HEK293T (cell line): ENCODE measurements at regions not wholly inside any gene's neighbourhood (a gene's known extent, or its start where the extent isn't known, plus 50 kb on each side); places are given as distances from the start of the nearest gene placed in this dataset.

Source experiments
- CTCF ChIA-PET: fragments of 350-600 bp; formaldehyde crosslinking; extraction: SDS; loops from one replicate; lab custom pipeline; 2021; ENCODE audit warnings: antibody characterized with exemption, inconsistent platforms; lab: Yijun Ruan, JAX
- POLR2A ChIA-PET: fragments of 350-600 bp; formaldehyde crosslinking; extraction: SDS; loops from one replicate; lab custom pipeline; 2020; ENCODE audit warnings: antibody characterized with exemption, inconsistent platforms; lab: Yijun Ruan, JAX
- DNase-seq: peaks from one replicate; pipeline ENCODE4 v3.0.0; 2012; ENCODE audit warnings: mixed read lengths; ENCODE audit errors: extremely low spot score
- ARNT ChIP-seq: fragments of 450-650 bp; IDR thresholded peaks from 2 replicates; pipeline ENCODE4 v1.6.1; 2017; ENCODE audit warnings: mild to moderate bottlenecking
- BHLHE40 ChIP-seq: fragments of 450-650 bp; IDR thresholded peaks from 2 replicates; pipeline ENCODE4 v1.6.1; 2016; ENCODE audit warnings: mild to moderate bottlenecking, moderate library complexity, borderline replicate concordance
- CTBP1 ChIP-seq: fragments of 450-650 bp; IDR thresholded peaks from 2 replicates; pipeline ENCODE4 v1.6.1; 2016; ENCODE audit warnings: borderline replicate concordance
- ELF4 ChIP-seq: fragments of 450-650 bp; IDR thresholded peaks from 2 replicates; pipeline ENCODE4 v1.6.1; 2017; ENCODE audit warnings: antibody characterized with exemption
- FOXA1 ChIP-seq: fragments of 450-650 bp; IDR thresholded peaks from 2 replicates; pipeline ENCODE4 v1.6.1; 2016; ENCODE audit warnings: mild to moderate bottlenecking
- FOXK2 ChIP-seq: fragments of 450-650 bp; IDR thresholded peaks from 2 replicates; pipeline ENCODE4 v1.6.1; 2016; ENCODE audit warnings: mild to moderate bottlenecking
- FOXM1 ChIP-seq: fragments of 450-650 bp; IDR thresholded peaks from 2 replicates; pipeline ENCODE4 v1.6.1; 2017; ENCODE audit warnings: mild to moderate bottlenecking, borderline replicate concordance
- HDGF ChIP-seq: fragments of 450-650 bp; IDR thresholded peaks from 2 replicates; pipeline ENCODE4 v1.6.1; 2017; ENCODE audit warnings: antibody characterized with exemption, borderline replicate concordance
- L3MBTL2 ChIP-seq: fragments of 450-650 bp; conservative IDR thresholded peaks from 2 replicates; pipeline ENCODE4 v1.6.1; 2016; ENCODE audit warnings: mild to moderate bottlenecking
- LEF1 ChIP-seq: fragments of 450-650 bp; IDR thresholded peaks from 2 replicates; pipeline ENCODE4 v1.6.1; 2017; ENCODE audit warnings: mild to moderate bottlenecking, borderline replicate concordance
- NFRKB ChIP-seq: fragments of 450-650 bp; IDR thresholded peaks from 2 replicates; pipeline ENCODE4 v1.6.1; 2016; ENCODE audit warnings: mild to moderate bottlenecking, moderate library complexity
- SP1 ChIP-seq: fragments of 450-650 bp; IDR thresholded peaks from 2 replicates; pipeline ENCODE4 v1.6.1; 2017
- SUZ12 ChIP-seq: fragments of 450-650 bp; IDR thresholded peaks from 2 replicates; pipeline ENCODE4 v1.6.1; 2016; ENCODE audit warnings: mild to moderate bottlenecking
- TARDBP ChIP-seq: fragments of 450-650 bp; IDR thresholded peaks from 2 replicates; pipeline ENCODE4 v1.6.1; 2016
- ZNF384 ChIP-seq: fragments of 450-650 bp; IDR thresholded peaks from 2 replicates; pipeline ENCODE4 v1.6.1; 2016
- TF ChIP-seq, protein P1 (sequence below): fragments of 450-650 bp; IDR thresholded peaks from 2 replicates; pipeline ENCODE4 v1.6.1; 2016

DNA sequence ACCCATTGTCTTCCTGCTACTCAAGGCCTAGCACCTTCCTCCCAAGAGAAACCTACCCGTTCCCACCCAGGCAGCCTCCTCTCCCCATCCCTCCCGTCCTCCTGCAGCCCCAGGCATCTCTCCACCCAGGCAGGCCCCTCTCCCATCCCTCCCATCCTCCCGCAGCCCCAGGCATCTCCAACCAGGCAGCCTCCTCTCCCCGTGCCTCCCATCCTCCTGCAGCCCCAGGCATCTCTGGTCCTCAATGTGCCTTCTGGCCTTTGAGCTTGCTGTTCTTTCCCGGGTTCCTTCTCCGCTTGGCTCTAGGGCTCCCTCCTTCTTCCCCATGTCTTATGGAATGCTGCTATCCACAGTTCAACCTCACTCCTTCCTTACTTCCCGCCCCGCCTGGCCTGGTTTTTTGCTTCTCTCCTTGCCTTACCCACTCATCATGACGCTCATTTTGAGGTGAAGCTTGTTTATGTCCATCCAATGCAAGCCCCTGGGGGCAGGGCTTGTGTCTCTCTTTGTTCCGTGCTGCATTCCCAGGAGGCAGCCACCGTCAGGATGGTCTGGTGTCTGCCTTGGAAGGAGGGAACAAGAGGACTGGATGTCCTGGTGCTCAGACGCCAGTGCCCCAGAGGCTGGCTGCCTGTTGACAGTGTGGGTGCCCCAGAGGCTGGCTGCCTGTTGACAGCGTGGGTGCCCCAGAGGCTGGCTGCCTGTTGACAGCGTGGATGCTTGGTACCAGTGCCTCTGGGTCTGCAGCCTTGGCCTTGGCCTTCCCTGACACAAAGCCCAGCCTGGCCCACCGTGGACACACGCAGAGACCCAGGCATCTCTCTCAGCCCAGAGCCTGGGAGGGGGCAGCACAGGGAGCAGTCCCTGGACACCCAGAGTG is 815.7 kb downstream of the BRD1 start:
- ChIA-PET CTCF (no interaction called here), POLR2A (no interaction called here)
- DNase-seq, result no peak
- TF ChIP-seq SP1 (no peak), FOXM1 (no peak), ELF4 (no peak), FOXK2 (no peak), SUZ12 (no peak), LEF1 (no peak), HDGF (no peak), ZNF384 (no peak), BHLHE40 (no peak), TARDBP (no peak), NFRKB (no peak), L3MBTL2 (no peak), ARNT (no peak), CTBP1 (no peak), FOXA1 (no peak)
- TF ChIP-seq, protein P1, sequence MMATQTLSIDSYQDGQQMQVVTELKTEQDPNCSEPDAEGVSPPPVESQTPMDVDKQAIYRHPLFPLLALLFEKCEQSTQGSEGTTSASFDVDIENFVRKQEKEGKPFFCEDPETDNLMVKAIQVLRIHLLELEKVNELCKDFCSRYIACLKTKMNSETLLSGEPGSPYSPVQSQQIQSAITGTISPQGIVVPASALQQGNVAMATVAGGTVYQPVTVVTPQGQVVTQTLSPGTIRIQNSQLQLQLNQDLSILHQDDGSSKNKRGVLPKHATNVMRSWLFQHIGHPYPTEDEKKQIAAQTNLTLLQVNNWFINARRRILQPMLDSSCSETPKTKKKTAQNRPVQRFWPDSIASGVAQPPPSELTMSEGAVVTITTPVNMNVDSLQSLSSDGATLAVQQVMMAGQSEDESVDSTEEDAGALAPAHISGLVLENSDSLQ, result no peak

DNA sequence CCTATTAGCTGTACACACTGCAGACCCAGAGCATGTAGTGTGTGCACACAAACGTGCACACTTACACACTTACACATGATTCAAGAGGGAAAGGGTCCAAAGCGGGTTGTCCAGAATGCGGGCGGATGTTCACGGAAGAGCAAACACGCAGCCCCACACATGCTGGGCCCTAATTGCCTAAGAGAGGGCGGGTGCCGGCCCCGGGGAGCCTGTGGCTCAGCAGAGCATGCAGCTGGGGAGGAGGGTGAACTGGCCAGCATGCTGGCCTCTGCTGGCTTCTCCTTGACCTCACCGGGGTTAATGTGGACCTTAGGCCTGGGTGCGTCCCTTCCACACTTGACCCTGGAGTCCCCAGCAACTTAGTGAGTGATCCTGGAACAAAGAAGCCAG is 816.3 kb downstream of the BRD1 start:
- ChIA-PET CTCF (no interaction called here), POLR2A (no interaction called here)
- TF ChIP-seq BHLHE40, result no peak
- TF ChIP-seq FOXM1, result no peak
- no peak for TF ChIP-seq ELF4
- no peak for TF ChIP-seq L3MBTL2
- TF ChIP-seq ARNT, result no peak
- no peak for TF ChIP-seq SUZ12
- TF ChIP-seq CTBP1, result no peak
- no peak for TF ChIP-seq FOXK2
- TF ChIP-seq, protein P1, result no peak
- TF ChIP-seq FOXA1, result no peak
- TF ChIP-seq HDGF, result no peak
- TF ChIP-seq TARDBP, result no peak
- DNase-seq, result no peak

DNA sequence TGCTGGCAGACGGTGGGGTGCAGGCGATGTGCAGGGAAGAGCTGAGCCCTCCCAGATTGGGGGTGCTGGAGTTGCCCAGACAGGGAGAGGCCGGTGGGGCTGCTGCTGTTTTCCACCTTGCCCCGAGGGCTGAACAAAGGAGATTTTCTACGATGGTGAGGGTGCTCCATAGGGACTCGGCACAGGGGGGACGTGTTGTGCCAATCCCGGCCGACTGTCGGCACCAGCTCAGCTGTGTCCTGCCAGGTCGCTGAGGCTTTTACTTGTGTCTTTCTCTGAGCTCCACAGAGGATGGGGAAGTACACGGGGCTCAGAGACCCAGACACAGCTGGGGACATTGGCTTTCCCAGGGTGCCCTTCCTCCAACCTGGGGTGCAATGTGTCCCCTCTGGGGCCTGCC is 816.8 kb downstream of the BRD1 start:
- ChIA-PET CTCF (no interaction called here), POLR2A (no interaction called here)
- DNase-seq, result no peak
- TF ChIP-seq LEF1 (no peak), SP1 (no peak), SUZ12 (no peak), ELF4 (no peak), HDGF (no peak), FOXM1 (no peak), ZNF384 (no peak), L3MBTL2 (no peak), FOXA1 (no peak), FOXK2 (no peak), CTBP1 (no peak), BHLHE40 (no peak)
- TF ChIP-seq, protein P1, result no peak

DNA sequence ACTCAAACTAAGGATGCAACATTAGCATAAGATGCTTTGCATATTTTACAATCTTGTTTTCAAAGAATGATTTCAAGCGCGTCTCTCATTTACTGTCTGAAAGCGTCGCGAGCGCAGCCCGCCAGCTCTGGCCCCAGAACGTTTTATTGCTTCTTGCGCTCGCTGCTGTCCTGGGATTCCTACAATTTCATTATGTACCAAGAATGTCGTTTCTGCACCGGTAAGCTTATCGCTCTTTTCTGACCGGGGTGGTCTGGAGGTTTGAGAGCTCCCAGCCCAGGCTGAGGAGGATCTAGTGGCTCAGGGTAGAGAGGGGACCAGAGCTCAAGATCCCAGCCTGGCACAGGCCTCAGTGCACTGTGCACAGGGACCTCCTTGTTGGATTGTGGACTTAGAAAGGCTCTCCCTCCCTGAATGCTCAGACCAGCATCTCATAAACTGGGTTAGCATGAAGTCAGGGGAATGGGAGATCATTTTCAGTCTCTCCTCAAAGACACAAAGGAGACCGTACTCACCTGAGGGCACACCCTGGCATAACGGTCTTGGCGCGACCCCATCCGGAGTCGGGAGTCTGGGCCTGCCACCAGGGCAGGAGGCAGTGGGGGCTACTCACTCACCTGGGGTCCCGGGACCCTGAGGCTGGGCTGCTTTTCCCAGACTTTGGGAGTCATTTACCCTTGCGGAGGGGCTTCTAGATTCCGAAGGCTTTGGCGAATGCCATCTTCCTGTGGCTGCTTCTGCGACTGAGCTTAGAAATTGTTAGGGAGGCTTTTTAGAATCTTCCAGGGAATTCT is 817.4 kb downstream of the BRD1 start:
- POLR2A ChIA-PET, result no interaction called here
- TF ChIP-seq ARNT (no peak), BHLHE40 (no peak), SUZ12 (no peak), FOXK2 (no peak), CTBP1 (no peak), FOXA1 (no peak), L3MBTL2 (no peak), HDGF (no peak), LEF1 (no peak), NFRKB (no peak), ZNF384 (no peak), SP1 (no peak), ELF4 (no peak), TARDBP (no peak), FOXM1 (no peak)
- TF ChIP-seq, protein P1, result no peak
- CTCF ChIA-PET, result no interaction called here
- DNase-seq, result no peak
